Mammary epithelial cell (primary cell): ENCODE measurements at regions not wholly inside any gene's neighbourhood (a gene's known extent, or its start where the extent isn't known, plus 50 kb on each side); places are given as distances from the start of the nearest gene placed in this dataset.

Source experiments
- EZH2 ChIP-seq: IDR thresholded peaks from 2 replicates; pipeline ENCODE4 v1.6.1; 2012; ENCODE audit warnings: low read length, inconsistent platforms, borderline replicate concordance
- TF ChIP-seq, protein P1 (sequence below), 2 donors: IDR thresholded peaks in 1 of 2; conservative IDR thresholded peaks in 1 of 2; 2 replicates each; pipeline ENCODE4 v1.5.1; 2011 to 2012; ENCODE audit warnings: inconsistent platforms in 2 of 2, low read length in 2 of 2, mild to moderate bottlenecking in 2 of 2, control low read depth in 1 of 2, low read depth in 1 of 2; ENCODE audit not compliant: insufficient read depth in 1 of 2; ENCODE audit errors: extremely low read depth in 1 of 2

- TF ChIP-seq, protein P1, sequence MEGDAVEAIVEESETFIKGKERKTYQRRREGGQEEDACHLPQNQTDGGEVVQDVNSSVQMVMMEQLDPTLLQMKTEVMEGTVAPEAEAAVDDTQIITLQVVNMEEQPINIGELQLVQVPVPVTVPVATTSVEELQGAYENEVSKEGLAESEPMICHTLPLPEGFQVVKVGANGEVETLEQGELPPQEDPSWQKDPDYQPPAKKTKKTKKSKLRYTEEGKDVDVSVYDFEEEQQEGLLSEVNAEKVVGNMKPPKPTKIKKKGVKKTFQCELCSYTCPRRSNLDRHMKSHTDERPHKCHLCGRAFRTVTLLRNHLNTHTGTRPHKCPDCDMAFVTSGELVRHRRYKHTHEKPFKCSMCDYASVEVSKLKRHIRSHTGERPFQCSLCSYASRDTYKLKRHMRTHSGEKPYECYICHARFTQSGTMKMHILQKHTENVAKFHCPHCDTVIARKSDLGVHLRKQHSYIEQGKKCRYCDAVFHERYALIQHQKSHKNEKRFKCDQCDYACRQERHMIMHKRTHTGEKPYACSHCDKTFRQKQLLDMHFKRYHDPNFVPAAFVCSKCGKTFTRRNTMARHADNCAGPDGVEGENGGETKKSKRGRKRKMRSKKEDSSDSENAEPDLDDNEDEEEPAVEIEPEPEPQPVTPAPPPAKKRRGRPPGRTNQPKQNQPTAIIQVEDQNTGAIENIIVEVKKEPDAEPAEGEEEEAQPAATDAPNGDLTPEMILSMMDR (conservative IDR thresholded peaks at IDR 0.05 in 1 of 2, IDR thresholded peaks at IDR 0.05 in 1 of 2; ENCODE audit: extremely low read depth in 1 of 2, insufficient read depth in 1 of 2, low read depth in 1 of 2, low read length in 2 of 2) = no peak
- no peak for TF ChIP-seq EZH2
Observed at GRCh38 chr4:179586460-179586859, 2144.2 kb upstream of the AGA start.
